PC-9 (cell line): ENCODE measurements at regions not wholly inside any gene's neighbourhood (a gene's known extent, or its start where the extent isn't known, plus 50 kb on each side); places are given as distances from the start of the nearest gene placed in this dataset.

Experiments used
- BruUV-seq: library from RNA; stranded (reverse); fragments of 400-500 nt; replicated peaks from 2 replicates; lab custom pipeline; 2021; lab: Mats Ljungman, UMichigan
- CTCF ChIA-PET: fragments of 300-600 bp; sonication (Branson Sonifier 250); formaldehyde crosslinking; loops from one replicate; lab custom pipeline; 2022; ENCODE audit warnings: antibody characterized with exemption; lab: Charles Lee
- POLR2A ChIA-PET: fragments of 300-600 bp; sonication (Branson Sonifier 250); formaldehyde crosslinking; loops from one replicate; lab custom pipeline; 2022; ENCODE audit warnings: antibody characterized with exemption; ENCODE audit not compliant: unreplicated experiment; lab: Charles Lee
- DNase-seq, 2 experiments: peaks; one replicate each; pipeline versions ENCODE4 v3.0.0 to v3.0.0-alpha.2; 2015 to 2022; ENCODE audit warnings: mixed read lengths in 1 of 2
- H2AFZ ChIP-seq: fragments of 200-600 bp; sonication (generic); 2 replicates; pipeline ENCODE4 v1.8.1; 2017; ENCODE audit warnings: antibody characterized with exemption
- H3F3A ChIP-seq: fragments of 200-600 bp; sonication (generic); 2 replicates; pipeline ENCODE4 v1.8.1; 2017; ENCODE audit warnings: antibody characterized with exemption, mild to moderate bottlenecking, low read depth; ENCODE audit not compliant: insufficient read depth
- H3K27ac ChIP-seq: fragments of 200-600 bp; sonication (generic); 2 replicates; pipeline ENCODE4 v1.6.1; 2016; ENCODE audit warnings: mixed run types
- H3K27me3 ChIP-seq: fragments of 200-600 bp; sonication (generic); 2 replicates; pipeline ENCODE4 v1.6.1; 2016; ENCODE audit warnings: low read depth, mixed run types; ENCODE audit not compliant: insufficient read depth
- H3K36me3 ChIP-seq: fragments of 200-600 bp; sonication (generic); 2 replicates; pipeline ENCODE4 v1.6.1; 2016; ENCODE audit warnings: low read depth, mixed run types
- H3K4me1 ChIP-seq: fragments of 200-600 bp; sonication (generic); replicated peaks from 2 replicates; pipeline ENCODE4 v1.6.1; 2016; ENCODE audit warnings: mixed run types; ENCODE audit not compliant: insufficient read depth
- H3K4me2 ChIP-seq: fragments of 200-600 bp; sonication (generic); 2 replicates; pipeline ENCODE4 v1.6.1; 2017; ENCODE audit warnings: mixed run types
- H3K4me3 ChIP-seq: fragments of 200-600 bp; sonication (generic); 2 replicates; pipeline ENCODE4 v1.6.1; 2016; ENCODE audit warnings: mixed run types
- H3K79me2 ChIP-seq: fragments of 200-600 bp; sonication (generic); 2 replicates; pipeline ENCODE4 v1.6.1; 2017; ENCODE audit warnings: low read depth, mixed run types
- H3K9me2 ChIP-seq: fragments of 200-600 bp; sonication (generic); 2 replicates; pipeline ENCODE4 v1.8.1; 2017; ENCODE audit warnings: mild to moderate bottlenecking; ENCODE audit not compliant: insufficient read depth
- H3K9me3 ChIP-seq: fragments of 200-600 bp; sonication (generic); 2 replicates; pipeline ENCODE4 v1.8.1; 2016; ENCODE audit warnings: low read depth; ENCODE audit not compliant: insufficient read depth
- H4K20me1 ChIP-seq: fragments of 200-600 bp; sonication (generic); 2 replicates; pipeline ENCODE4 v1.8.1; 2017; ENCODE audit not compliant: insufficient read depth
- CTCF ChIP-seq: fragments of 200-600 bp; sonication (generic); conservative IDR thresholded peaks from 2 replicates; pipeline ENCODE4 v1.6.1; 2017; ENCODE audit warnings: mixed run types, antibody characterized with exemption, mild to moderate bottlenecking, moderate library complexity
- EZH2 ChIP-seq: fragments of 200-600 bp; sonication (generic); IDR thresholded peaks from 2 replicates; pipeline ENCODE4 v1.8.0; 2017; ENCODE audit warnings: antibody characterized with exemption, low read depth
- intact Hi-C: fragments of 100-400 bp; cut with micrococcal nuclease; formaldehyde crosslinking; loops from one replicate; pipeline ENCODE4 v1.10.0; 2022; ENCODE audit not compliant: unreplicated experiment

GRCh38 chr4:151534195-151534594 lies 125.2 kb downstream of the FHIP1A start:
- no peak for TF ChIP-seq CTCF
- no peak for TF ChIP-seq EZH2
- no peak for DNase-seq
- intact Hi-C loops: no loop called here
- Histone ChIP-seq H3K27ac (no peak overlapping the region), H3K27me3 (no peaks in the 10 kb centered on the region), H3K79me2 (no peaks in the 10 kb centered on the region), H3F3A (no peaks in the 10 kb centered on the region), H3K9me2 (no peaks in the 10 kb centered on the region), H3K4me3 (no peak overlapping the region), H3K9me3 (no peaks in the 10 kb centered on the region), H3K4me2 (no peak overlapping the region), H2AFZ (no peak overlapping the region), H3K4me1 (no peaks in the 10 kb centered on the region), H3K36me3 (no peaks in the 10 kb centered on the region), H4K20me1 (no peaks in the 10 kb centered on the region)
- no TSS peak for BruUV-seq
- POLR2A ChIA-PET: no interaction called here
- CTCF ChIA-PET: no interaction called here

- H3K4me2 ChIP-seq: no peak overlapping the region
- no peaks in the 10 kb centered on the region for H3K9me2 ChIP-seq
- H3K4me3 ChIP-seq: no peak overlapping the region
- peaks cover 3% of the 10 kb centered on the region; the same call in 1 of the 2 replicates for H3F3A ChIP-seq
- H3K79me2 ChIP-seq: no peaks in the 10 kb centered on the region
- no peaks in the 10 kb centered on the region for H3K9me3 ChIP-seq
- H4K20me1 ChIP-seq: no peaks in the 10 kb centered on the region
- CTCF ChIA-PET: no interaction called here
- no peak for DNase-seq
- H3K27me3 ChIP-seq: no peaks in the 10 kb centered on the region
- POLR2A ChIA-PET: no interaction called here
- H2AFZ ChIP-seq: no peak overlapping the region
- H3K4me1 ChIP-seq: peaks cover 6% of the 10 kb centered on the region
- BruUV-seq: no TSS peak
- no peak overlapping the region for H3K27ac ChIP-seq
- no peaks in the 10 kb centered on the region for H3K36me3 ChIP-seq
- TF ChIP-seq CTCF (no peak), EZH2 (no peak)
- intact Hi-C loops: no loop called here
Observed at GRCh38 chr4:151535366-151535765, 126.4 kb downstream of the FHIP1A start.

GRCh38 chr4:151537687-151538086 lies 128.7 kb downstream of the FHIP1A start:
- no TSS peak for BruUV-seq

More at GRCh38 chr4:151537687-151538086, 128.7 kb downstream of the FHIP1A start:
- intact Hi-C loops: no loop called here
- H3K4me3 ChIP-seq: no peak overlapping the region
- peaks cover 12% of the 10 kb centered on the region; the same call in 1 of the 2 replicates for H3F3A ChIP-seq
- no peaks in the 10 kb centered on the region for H3K36me3 ChIP-seq
- no peak for DNase-seq
- H4K20me1 ChIP-seq: no peaks in the 10 kb centered on the region
- no peaks in the 10 kb centered on the region for H3K27me3 ChIP-seq
- TF ChIP-seq CTCF (no peak), EZH2 (no peak)
- no peak overlapping the region for H3K4me2 ChIP-seq
- ChIA-PET POLR2A (no interaction called here), CTCF (no interaction called here)
- no peaks in the 10 kb centered on the region for H3K79me2 ChIP-seq
- H3K4me1 ChIP-seq: peaks cover 23% of the 10 kb centered on the region
- H3K9me3 ChIP-seq: no peaks in the 10 kb centered on the region
- H3K9me2 ChIP-seq: no peaks in the 10 kb centered on the region
- H2AFZ ChIP-seq: no peak overlapping the region
- H3K27ac ChIP-seq: no peak overlapping the region
